ENCODE measurements at regions not wholly inside any gene's neighbourhood (a gene's known extent, or its start where the extent isn't known, plus 50 kb on each side); places are given as distances from the start of the nearest gene placed in this dataset.
"Not testable (repeated sequence)": the region's sequence is repeated elsewhere in the genome, so short reads cannot be mapped to it uniquely, and the experiment has no call there.

- intact Hi-C loops (cut with DNase I), result no loop called here
- DNase-seq (ENCODE audit: low spot score), result no peak
Observed at GRCh38 chr10:58072634-58073033, 195.1 kb downstream of the IPMK start.

GRCh38 chr10:58070956-58071355 is 196.7 kb downstream of the IPMK start:
- intact Hi-C loops (cut with DNase I), result no loop called here
- no peak for DNase-seq (ENCODE audit: low spot score)

- intact Hi-C loops (cut with DNase I), result no loop called here
- DNase-seq (ENCODE audit: low spot score), result no peak
Observed at GRCh38 chr10:58068809-58069208, 198.9 kb downstream of the IPMK start.

DNA sequence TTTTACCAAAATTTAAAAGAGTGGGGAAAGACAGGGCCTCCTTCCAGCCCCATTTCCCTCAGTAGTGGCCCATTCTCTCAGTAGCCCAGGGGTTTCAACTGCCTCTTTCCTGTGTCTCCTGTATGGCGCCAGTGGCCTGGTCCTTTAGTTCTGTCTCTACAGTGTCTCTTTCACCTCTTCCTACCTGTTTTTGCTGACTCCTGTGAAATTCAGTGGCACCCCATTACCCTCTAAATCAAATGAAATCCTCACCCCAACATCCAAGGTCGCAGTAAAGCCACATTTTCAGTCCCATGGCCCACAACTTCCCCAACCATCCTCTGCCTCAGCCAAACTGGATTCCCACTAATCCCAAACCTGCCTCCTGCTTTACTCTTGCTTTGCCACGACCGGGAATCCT is 200.7 kb downstream of the IPMK start:
- intact Hi-C loops (cut with DNase I), result no loop called here
- DNase-seq (ENCODE audit: low spot score), result no peak

DNA sequence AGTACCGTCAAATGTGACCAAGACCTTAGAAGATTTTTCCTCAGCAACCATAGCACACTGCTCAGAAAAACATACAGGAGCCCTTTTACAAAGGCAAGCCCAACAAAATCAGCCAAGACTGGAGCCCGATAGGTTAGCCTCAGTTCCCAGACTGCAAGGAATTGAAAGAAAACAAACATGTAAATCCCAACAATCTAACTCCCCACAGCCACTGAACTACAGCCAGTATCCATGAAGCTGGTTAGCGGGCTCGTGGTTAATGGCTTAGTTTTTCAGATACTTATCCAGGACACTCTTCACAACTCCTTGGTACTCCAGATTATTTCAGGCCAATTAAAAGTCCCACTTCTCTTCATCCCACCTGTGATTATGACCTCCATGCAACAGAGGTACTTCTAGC is 201.6 kb downstream of the IPMK start:
- no peak for DNase-seq (ENCODE audit: low spot score)
- intact Hi-C loops (cut with DNase I), result no loop called here

DNA sequence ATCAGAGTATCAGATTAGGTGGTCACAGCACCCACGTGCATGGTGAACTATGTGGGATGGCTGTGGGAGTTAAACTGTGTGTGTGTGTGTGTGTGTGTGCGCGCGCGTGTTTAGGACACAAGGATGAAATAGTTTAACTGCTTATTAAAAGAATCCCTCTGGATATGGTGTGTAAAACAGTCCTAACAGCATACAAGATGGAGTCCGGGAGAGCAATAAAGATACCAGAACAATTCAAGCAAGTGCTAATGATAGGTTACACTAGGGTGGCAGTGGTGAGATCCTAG is 202.2 kb downstream of the IPMK start:
- DNase-seq (ENCODE audit: low spot score), result no peak
- intact Hi-C loops (cut with DNase I), result no loop called here

GRCh38 chr10:58064714-58065528 is 202.8 kb downstream of the IPMK start:
- DNase-seq (ENCODE audit: low spot score), result no peak
- intact Hi-C loops (cut with DNase I), result loop anchor here in 1 of 2 donors (1.0 kb wide), 1 partner anchor 41 kb away; no protein-coding TSS in a partner anchor

DNA sequence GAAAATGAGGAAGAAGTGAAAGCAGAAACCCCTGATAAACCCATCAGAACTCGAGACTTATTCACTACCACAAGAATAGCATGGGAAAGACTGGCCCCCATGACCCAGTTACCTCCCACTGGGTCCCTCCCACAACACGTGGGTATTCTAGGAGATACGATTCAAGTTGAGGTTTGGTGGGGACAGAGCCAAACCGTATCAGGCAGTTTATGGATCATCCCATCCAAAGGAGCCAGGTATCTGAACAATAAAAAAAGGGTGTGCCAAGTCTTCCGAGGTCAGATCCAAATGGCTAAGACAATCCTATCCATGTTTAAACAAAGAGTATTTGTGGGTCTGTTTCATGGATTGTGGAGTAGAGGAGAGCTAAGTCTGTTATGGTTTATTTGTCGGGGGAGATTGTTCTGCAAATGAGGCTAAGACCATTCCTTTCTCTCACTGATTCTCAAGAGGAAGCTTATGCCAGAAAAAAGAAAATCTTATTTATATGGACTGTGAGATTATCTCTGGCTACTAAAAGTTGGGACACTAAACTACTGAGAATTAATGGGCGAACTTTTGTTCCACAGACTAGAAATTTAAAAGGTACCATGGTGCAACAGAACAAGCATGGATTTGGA is 203.7 kb downstream of the IPMK start:
- intact Hi-C loops (cut with DNase I), result loop anchor here in 1 of 2 donors (1.0 kb wide), 1 partner anchor 42 kb away; no protein-coding TSS in a partner anchor
- no peak for DNase-seq (ENCODE audit: low spot score)

DNA sequence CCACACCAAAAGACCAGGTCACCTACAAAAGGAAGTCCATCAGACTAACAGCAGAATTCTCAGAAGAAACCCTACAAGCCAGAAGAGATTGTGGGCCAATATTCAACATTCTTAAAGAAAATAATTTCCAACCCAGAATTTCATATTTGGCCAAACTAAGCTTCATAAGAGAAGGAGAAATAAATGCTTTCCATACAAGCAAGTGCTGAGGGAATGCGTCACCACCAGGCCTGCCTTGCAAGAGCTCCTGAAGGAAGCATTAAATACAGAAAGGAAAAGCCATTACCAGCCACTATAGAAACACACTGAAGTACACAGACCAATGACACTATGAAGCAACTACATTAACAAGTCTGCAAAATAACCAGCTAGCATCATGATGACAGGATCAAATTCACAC is 209.0 kb downstream of the IPMK start:
- DNase-seq (ENCODE audit: low spot score); intact Hi-C loops (cut with DNase I): not testable (repeated sequence)

- intact Hi-C loops (cut with DNase I), result no loop called here
- no peak for DNase-seq (ENCODE audit: low spot score)
Observed at GRCh38 chr10:58054881-58055280, 212.8 kb downstream of the IPMK start.

GRCh38 chr10:58052772-58053171 is 214.9 kb downstream of the IPMK start:
- DNase-seq (ENCODE audit: low spot score), result no peak
- intact Hi-C loops (cut with DNase I), result no loop called here

DNA sequence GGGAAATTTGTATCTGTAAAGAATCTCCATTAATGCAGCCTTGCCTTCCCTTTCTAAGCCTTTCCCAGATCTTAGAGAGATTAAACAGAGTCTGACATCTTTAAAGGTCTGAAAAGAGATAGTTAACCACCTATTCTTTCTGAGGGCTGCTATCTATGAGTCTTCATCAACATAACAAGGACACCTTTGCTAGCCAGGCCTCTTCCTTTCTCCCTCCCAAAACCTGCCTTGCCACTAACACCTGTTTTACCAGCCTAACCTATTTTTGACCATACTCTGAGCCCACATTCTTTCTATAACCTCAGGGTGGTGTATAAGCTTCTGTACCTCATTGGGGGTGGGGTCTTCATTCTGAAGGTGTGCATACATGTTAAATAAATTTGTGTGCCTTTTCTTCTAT is 217.1 kb downstream of the IPMK start:
- intact Hi-C loops (cut with DNase I), result no loop called here
- DNase-seq (ENCODE audit: low spot score), result no peak

GRCh38 chr10:58048936-58049335 is 218.8 kb downstream of the IPMK start:
- intact Hi-C loops (cut with DNase I), result no loop called here
- no peak for DNase-seq (ENCODE audit: low spot score)

DNA sequence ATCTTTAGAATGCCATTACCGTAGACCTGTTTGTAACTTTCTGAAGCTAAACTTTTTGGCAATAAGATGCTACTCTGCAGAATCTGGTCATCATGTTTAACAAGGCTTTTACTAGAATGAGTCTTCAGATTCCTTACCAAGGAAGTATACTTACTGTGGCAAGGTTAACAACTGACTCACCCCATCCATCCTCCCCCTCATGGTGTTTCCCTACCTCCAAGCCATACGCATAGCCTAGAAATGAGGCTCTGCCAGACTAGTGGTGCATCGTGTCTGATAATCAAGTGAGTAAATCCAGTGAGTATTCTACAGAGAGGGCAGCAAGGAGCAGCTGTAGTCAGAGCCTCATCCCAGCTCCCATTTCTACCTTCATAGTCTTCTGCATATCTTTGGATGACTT is 223.6 kb downstream of the IPMK start:
- intact Hi-C loops (cut with DNase I), result no loop called here
- DNase-seq (ENCODE audit: low spot score), result no peak

DNA sequence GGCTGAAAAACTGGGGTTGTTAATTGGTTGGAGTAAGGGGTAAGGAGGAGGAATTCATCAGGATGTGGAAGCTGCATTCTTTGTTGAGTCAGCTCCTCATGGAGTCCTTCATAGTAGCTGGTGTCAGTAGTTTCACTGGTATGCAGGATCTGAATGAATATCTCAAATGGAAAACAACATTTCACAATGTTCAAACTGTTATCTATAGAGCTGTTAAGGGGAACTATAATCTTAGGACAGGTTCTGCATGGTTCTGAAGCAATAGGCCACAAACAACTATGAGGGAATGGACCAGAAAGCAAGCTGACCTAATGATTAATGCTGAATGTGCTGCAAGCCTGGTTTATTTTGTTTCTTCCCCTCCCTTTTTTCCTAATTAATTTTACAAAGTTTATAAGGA is 225.8 kb downstream of the IPMK start:
- no peak for DNase-seq (ENCODE audit: low spot score)
- intact Hi-C loops (cut with DNase I), result no loop called here

DNA sequence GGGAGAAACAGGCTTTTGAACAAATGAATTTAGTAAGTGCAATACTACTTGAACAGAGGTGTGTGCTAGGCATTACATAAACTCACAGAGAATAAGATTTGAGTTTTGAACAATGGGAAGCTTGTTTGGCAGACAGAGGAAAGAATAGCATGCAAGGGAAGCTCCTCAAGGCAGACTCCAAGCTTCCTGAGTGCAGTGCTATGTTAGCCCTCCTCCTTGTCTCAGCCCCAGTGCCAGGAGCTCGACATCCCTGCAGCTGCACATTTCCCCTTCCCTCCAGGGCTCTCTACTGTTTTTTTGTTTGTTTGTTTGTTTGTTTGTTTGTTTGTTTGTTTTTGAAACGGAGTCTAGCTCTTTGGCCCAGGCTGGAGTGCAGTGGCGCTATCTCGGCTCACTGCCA is 237.5 kb downstream of the IPMK start:
- intact Hi-C loops (cut with DNase I), result no loop called here
- DNase-seq (ENCODE audit: low spot score), result no peak

GRCh38 chr10:58028597-58029366 is 238.9 kb downstream of the IPMK start:
- no peak for DNase-seq (ENCODE audit: low spot score)
- intact Hi-C loops (cut with DNase I), result no loop called here

- DNase-seq (ENCODE audit: low spot score), result no peak
- intact Hi-C loops (cut with DNase I), result no loop called here
Observed at GRCh38 chr10:58027426-58027825, 240.3 kb downstream of the IPMK start.

DNA sequence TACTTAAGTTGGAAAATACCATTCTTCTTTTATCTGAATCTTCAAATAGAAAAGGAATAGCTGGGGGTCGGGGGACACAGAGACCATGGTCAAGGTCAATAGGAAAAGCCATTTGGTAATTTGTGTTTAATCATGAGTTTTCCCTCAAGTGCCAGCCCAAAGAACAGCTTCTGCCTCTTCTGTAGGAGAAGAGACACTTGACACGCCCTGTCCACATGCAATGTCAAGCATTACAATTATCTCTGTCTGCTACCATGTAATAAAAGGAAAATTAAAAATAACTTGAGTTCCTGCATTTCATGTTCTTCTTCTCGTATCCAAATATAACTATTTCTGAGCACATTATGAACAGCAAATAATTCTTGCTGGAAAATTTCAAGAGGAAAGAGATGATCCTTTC is 241.7 kb downstream of the IPMK start:
- intact Hi-C loops (cut with DNase I), result no loop called here

GRCh38 chr10:58023341-58024073 is 244.2 kb downstream of the IPMK start:
- intact Hi-C loops (cut with DNase I), result no loop called here
- no peak for DNase-seq (ENCODE audit: low spot score)

More for the DNA sequence above, 241.7 kb downstream of the IPMK start:
- no peak for DNase-seq (ENCODE audit: low spot score)
